OCI-LY1 (cell line): ENCODE measurements at regions not wholly inside any gene's neighbourhood (a gene's known extent, or its start where the extent isn't known, plus 50 kb on each side); places are given as distances from the start of the nearest gene placed in this dataset.
"Not testable (repeated sequence)": the region's sequence is repeated elsewhere in the genome, so short reads cannot be mapped to it uniquely, and the experiment has no call there.

Source experiments
- EZH2 ChIP-seq: fragments of 200-600 bp; sonication (generic), shearing (Covaris generic); IDR thresholded peaks from 2 replicates; pipeline ENCODE4 v1.8.0; 2017; ENCODE audit warnings: borderline replicate concordance, mixed run types, mild to moderate bottlenecking, antibody characterized with exemption, low read length, moderate library complexity, mixed read lengths
- TF ChIP-seq, protein P1 (sequence below): fragments of 200-600 bp; sonication (generic), shearing (Covaris generic); IDR thresholded peaks from 2 replicates; pipeline ENCODE4 v1.5.1; 2017; ENCODE audit warnings: mild to moderate bottlenecking, antibody characterized with exemption, low read length, moderate library complexity, mixed read lengths

DNA sequence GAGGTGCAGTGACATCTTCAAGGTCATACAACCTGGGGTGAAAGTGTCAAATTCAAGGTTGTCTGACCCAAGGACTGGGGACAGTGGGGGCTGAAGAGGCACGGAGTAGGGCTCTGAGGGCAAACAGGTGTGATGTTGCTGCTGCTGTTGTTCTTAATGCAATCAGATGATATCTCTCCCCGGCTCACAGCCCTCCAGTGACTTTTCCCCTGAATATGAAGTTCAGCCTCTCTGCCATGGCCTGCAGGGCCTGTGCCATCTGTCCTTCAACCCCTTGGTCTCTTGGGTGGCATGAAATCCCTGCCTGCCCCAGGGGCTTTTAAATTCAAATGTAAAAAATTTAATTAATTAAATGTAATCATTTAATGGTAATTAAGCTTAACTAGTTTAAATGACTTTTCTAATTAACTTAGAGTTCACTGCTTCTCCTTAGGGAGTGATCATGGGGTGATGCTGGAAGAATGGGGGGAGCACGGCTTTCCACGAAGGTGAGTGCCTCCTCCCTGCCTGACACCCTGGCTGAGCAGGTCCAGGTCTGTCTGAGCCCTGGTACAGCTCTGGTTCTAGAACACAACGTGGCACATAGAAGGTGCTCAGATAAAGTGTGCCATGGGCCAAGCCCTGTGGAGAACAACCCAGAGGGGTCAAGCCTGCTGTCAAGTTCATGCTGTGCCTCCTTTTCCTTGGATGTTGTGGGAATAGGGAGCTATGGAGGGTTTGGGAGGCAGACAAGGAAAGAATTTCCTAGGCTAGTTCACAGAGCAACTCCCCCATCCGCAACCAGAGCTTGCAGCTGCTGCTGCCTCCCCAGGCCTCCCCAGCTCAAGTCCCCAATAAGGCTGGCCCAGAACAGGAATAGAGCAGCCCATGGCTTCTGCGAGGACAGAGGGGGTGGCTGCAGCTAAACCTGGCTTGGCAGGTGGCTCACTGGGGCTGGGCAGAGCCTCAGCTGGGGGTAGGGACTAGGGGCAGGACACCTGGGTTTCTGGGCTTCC lies 75.1 kb downstream of the KCNJ18 start:
- TF ChIP-seq, protein P1, sequence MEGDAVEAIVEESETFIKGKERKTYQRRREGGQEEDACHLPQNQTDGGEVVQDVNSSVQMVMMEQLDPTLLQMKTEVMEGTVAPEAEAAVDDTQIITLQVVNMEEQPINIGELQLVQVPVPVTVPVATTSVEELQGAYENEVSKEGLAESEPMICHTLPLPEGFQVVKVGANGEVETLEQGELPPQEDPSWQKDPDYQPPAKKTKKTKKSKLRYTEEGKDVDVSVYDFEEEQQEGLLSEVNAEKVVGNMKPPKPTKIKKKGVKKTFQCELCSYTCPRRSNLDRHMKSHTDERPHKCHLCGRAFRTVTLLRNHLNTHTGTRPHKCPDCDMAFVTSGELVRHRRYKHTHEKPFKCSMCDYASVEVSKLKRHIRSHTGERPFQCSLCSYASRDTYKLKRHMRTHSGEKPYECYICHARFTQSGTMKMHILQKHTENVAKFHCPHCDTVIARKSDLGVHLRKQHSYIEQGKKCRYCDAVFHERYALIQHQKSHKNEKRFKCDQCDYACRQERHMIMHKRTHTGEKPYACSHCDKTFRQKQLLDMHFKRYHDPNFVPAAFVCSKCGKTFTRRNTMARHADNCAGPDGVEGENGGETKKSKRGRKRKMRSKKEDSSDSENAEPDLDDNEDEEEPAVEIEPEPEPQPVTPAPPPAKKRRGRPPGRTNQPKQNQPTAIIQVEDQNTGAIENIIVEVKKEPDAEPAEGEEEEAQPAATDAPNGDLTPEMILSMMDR: not testable (repeated sequence)
- not testable (repeated sequence) for TF ChIP-seq EZH2
